HUES6 (cell line): ENCODE measurements at regions not wholly inside any gene's neighbourhood (a gene's known extent, or its start where the extent isn't known, plus 50 kb on each side); places are given as distances from the start of the nearest gene placed in this dataset.
"Not testable (repeated sequence)": the region's sequence is repeated elsewhere in the genome, so short reads cannot be mapped to it uniquely, and the experiment has no call there.

ENCODE experiments used
- H3K27ac ChIP-seq: 2 replicates; pipeline ENCODE4 v1.7.0; 2013; ENCODE audit warnings: low read depth, mild to moderate bottlenecking, low read length, inconsistent platforms
- H3K27me3 ChIP-seq: 2 replicates; pipeline ENCODE4 v1.6.1; 2013; ENCODE audit warnings: low read length; ENCODE audit not compliant: control insufficient read depth, insufficient read depth
- H3K36me3 ChIP-seq: 2 replicates; pipeline ENCODE4 v1.6.1; 2013; ENCODE audit warnings: low read length; ENCODE audit not compliant: control insufficient read depth, insufficient read depth
- H3K4me1 ChIP-seq: 2 replicates; pipeline ENCODE4 v1.6.1; 2013; ENCODE audit warnings: low read length; ENCODE audit not compliant: control insufficient read depth, insufficient read depth
- H3K4me3 ChIP-seq: 2 replicates; pipeline ENCODE4 v1.5.1; 2013; ENCODE audit warnings: low read depth, low read length
- H3K9ac ChIP-seq: one replicate; pipeline ENCODE4 v1.6.1; 2013; ENCODE audit warnings: mild to moderate bottlenecking, low read length
- H3K9me3 ChIP-seq: 2 replicates; pipeline ENCODE4 v1.6.1; 2013; ENCODE audit warnings: low read depth, low read length; ENCODE audit not compliant: control insufficient read depth, insufficient read depth

DNA sequence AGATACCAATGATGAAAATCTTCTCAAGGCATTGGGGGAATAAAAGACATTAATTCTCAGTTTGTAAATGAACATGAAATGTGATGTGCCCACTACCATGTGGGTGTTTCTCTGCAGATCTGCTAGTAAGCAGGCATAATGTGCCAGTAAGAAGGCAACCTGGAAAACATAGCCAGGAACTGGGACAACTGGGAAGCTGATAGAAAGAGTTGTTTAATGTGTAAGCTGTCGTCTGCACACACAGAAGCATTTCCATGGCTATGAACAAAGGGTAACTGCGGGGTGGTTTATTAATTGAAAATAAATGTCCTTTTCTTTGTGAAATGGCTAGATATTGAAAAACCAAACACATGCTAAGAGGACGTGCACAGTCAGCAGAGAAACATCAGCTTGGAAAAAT, 52.0 kb downstream of the ZC3H11B start:
- Histone ChIP-seq H3K9ac (no peak overlapping the region), H3K4me3 (no peak overlapping the region), H3K27me3 (no peaks in the 10 kb centered on the region), H3K27ac (no peak overlapping the region), H3K36me3 (no peaks in the 10 kb centered on the region), H3K9me3 (no peaks in the 10 kb centered on the region), H3K4me1 (peaks cover 4% of the 10 kb centered on the region)

- Histone ChIP-seq H3K4me1 (peaks cover 6% of the 10 kb centered on the region), H3K9ac (no peak overlapping the region), H3K27ac (no peak overlapping the region), H3K4me3 (no peak overlapping the region), H3K36me3 (no peaks in the 10 kb centered on the region), H3K27me3 (no peaks in the 10 kb centered on the region), H3K9me3 (no peaks in the 10 kb centered on the region)
Measured at GRCh38 chr1:219559899-219560298, 53.0 kb downstream of the ZC3H11B start.

DNA sequence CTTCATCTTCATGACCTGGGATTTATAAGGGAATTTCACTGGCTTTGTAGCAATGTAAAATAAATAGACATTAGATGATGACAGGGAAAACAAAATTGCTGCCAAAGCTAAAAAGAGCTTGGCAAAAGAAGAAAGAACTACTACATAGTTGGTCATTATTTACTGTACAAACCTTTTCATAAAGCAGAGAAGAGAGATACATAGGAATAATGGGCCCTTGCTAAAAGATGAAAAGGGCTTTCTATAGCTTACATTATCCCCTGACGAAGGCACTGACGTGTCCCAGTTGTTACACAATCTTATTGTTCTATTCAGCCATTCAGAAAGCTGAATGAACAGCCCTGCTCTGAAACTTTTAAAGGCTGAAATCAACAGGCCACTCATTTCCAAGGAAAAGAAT, 57.1 kb downstream of the ZC3H11B start:
- H3K4me3 ChIP-seq: no peak overlapping the region
- no peaks in the 10 kb centered on the region for H3K9me3 ChIP-seq
- peaks cover 6% of the 10 kb centered on the region for H3K4me1 ChIP-seq
- H3K27me3 ChIP-seq: no peaks in the 10 kb centered on the region
- H3K36me3 ChIP-seq: no peaks in the 10 kb centered on the region
- no peak overlapping the region for H3K27ac ChIP-seq
- no peak overlapping the region for H3K9ac ChIP-seq

DNA sequence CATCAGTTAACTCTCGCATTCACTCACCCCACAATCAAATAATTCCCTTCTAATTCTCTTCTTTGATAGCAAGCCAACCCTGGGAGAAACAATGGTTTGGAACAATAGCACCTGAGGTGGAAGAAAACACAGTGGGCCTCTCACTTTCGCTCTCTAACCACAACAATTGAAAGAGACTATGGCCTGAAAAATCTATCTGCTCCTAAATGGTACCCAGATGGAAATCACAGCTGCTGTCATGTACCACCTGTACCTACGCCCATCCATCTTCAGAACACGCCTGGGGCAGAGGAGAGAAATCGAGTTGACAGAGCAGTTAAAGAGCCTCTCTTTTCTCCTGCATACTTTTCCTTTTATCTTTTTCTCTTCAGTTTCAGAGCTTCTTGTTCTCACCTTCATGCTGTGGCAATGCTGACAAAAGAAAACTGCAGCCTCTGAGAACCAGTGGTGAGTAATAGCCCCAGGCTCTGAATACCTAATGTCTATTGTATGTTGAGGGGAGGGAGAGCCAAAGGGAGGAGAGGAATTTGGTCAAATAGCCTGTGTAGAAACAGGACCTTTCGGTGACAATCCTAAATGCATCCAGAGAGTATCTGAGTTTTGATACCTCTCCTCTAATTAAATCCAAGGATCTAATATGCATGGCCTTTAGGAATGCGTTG, 57.7 kb downstream of the ZC3H11B start:
- Histone ChIP-seq H3K9me3 (no peaks in the 10 kb centered on the region), H3K27ac (no peak overlapping the region), H3K36me3 (no peaks in the 10 kb centered on the region), H3K27me3 (no peaks in the 10 kb centered on the region), H3K4me3 (no peak overlapping the region), H3K4me1 (peaks cover 6% of the 10 kb centered on the region), H3K9ac (no peak overlapping the region)

- Histone ChIP-seq H3K9me3 (no peaks in the 10 kb centered on the region), H3K36me3 (no peaks in the 10 kb centered on the region), H3K4me1 (peaks cover 6% of the 10 kb centered on the region), H3K27ac (no peak overlapping the region), H3K9ac (no peak overlapping the region), H3K27me3 (no peaks in the 10 kb centered on the region), H3K4me3 (no peak overlapping the region)
Measured at GRCh38 chr1:219553934-219554502, 58.9 kb downstream of the ZC3H11B start.

DNA sequence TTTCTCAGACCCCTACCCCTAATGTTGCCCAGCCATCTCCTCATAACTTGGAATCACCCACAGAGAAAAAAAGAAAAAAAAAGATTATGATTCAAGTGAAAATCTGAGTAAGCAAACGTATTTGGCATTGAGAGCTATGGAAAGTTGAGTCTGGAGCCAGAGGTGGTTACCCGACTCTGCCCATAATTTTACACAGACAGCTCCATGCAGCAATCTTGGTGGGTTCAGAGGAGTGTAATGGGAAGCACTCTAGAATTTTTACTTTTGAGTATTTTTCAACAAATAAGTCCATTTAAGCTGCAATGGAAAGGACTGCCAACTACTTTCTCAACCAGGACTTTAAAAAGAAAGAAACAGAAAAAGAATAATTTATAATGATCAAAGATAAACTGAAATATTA, 62.7 kb downstream of the ZC3H11B start:
- Histone ChIP-seq H3K9ac (no peak overlapping the region), H3K36me3 (no peaks in the 10 kb centered on the region), H3K9me3 (peaks cover 2% of the 10 kb centered on the region; the same call in 1 of the 2 replicates), H3K27ac (no peak overlapping the region), H3K4me1 (no peaks in the 10 kb centered on the region; the same call in 1 of the 2 replicates), H3K4me3 (no peak overlapping the region), H3K27me3 (no peaks in the 10 kb centered on the region)

DNA sequence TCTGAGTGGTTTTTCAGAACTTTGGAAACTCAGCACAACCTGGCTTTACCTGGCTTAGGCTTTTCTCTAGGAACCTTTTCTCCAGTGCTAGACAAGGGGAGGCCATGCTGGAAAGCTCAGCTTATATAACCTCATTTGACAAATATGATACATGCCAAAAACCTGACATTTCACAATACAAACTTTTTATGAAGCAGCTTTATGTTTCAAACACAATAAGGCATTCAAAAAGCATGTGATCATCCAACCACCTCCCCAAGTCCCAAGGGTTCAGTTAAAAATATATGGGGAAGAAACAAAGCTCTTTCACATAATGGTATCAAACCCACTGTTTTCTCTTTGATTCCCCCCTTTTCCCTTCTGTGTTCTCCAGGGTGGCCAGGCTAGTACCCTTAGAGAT, 63.7 kb downstream of the ZC3H11B start:
- Histone ChIP-seq H3K9ac (no peak overlapping the region), H3K36me3 (no peaks in the 10 kb centered on the region), H3K4me3 (no peak overlapping the region), H3K27ac (no peak overlapping the region), H3K9me3 (peaks cover 2% of the 10 kb centered on the region; the same call in 1 of the 2 replicates), H3K27me3 (no peaks in the 10 kb centered on the region), H3K4me1 (peaks cover 2% of the 10 kb centered on the region; the same call in 1 of the 2 replicates)

DNA sequence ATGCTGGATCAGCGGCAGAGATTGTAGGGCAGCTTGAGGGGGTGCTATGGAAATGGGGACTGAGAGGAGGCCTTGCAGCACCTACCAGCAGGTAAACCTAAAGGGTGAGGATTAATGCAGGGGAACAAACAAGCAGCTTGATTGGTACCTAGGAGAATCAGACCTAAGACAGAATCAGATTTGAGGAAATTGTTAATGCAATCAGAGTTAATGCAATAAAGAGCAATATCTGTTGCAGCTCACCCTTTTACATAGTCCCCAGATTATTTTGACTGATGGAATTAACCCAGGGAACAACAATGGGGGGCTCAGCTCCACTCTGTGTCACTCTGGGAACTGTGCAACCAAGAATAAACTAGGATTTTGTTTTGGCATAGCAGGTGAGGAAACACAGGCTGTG, 64.5 kb downstream of the ZC3H11B start:
- H3K4me3 ChIP-seq: no peak overlapping the region
- H3K9ac ChIP-seq: no peak overlapping the region
- H3K9me3 ChIP-seq: peaks cover 2% of the 10 kb centered on the region; the same call in 1 of the 2 replicates
- H3K4me1 ChIP-seq: peaks cover 5% of the 10 kb centered on the region; the same call in 1 of the 2 replicates
- no peak overlapping the region for H3K27ac ChIP-seq
- no peaks in the 10 kb centered on the region for H3K27me3 ChIP-seq
- no peaks in the 10 kb centered on the region for H3K36me3 ChIP-seq

DNA sequence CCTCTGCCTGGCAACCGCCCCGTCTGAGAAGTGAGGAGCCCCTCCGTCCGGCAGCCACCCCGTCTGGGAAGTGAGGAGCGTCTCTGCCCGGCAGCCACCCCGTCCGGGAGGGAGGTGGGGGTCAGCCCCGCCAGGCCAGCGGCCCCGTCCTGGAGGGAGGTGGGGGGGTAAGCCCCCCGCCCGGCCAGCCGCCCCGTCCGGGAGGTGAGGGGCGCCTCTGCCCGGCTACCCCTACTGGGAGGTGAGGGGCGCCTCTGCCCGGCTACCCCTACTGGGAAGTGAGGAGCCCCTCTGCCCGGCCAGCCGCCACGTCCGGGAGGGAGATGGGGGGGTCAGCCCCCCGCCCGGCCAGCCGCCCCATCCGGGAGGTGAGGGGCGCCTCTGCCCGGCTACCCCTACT, 67.1 kb downstream of the ZC3H11B start:
- H3K27ac ChIP-seq, H3K4me1 ChIP-seq, H3K9ac ChIP-seq, H3K9me3 ChIP-seq, H3K27me3 ChIP-seq, H3K36me3 ChIP-seq, H3K4me3 ChIP-seq: not testable (repeated sequence)

GRCh38 chr1:219544163-219544846, 68.6 kb downstream of the ZC3H11B start:
- Histone ChIP-seq H3K9me3 (peaks cover 2% of the 10 kb centered on the region; the same call in 1 of the 2 replicates), H3K4me1 (peaks cover 5% of the 10 kb centered on the region; the same call in 1 of the 2 replicates), H3K9ac (no peak overlapping the region), H3K27ac (no peak overlapping the region), H3K27me3 (no peaks in the 10 kb centered on the region), H3K36me3 (no peaks in the 10 kb centered on the region), H3K4me3 (no peak overlapping the region)

- Histone ChIP-seq H3K27ac (no peak overlapping the region), H3K9me3 (peaks cover 2% of the 10 kb centered on the region; the same call in 1 of the 2 replicates), H3K36me3 (no peaks in the 10 kb centered on the region), H3K4me3 (no peak overlapping the region), H3K9ac (no peak overlapping the region), H3K4me1 (peaks cover 5% of the 10 kb centered on the region; the same call in 1 of the 2 replicates), H3K27me3 (no peaks in the 10 kb centered on the region)
Measured at GRCh38 chr1:219542828-219543518, 69.9 kb downstream of the ZC3H11B start.
